ENCODE measurements at regions not wholly inside any gene's neighbourhood (a gene's known extent, or its start where the extent isn't known, plus 50 kb on each side); places are given as distances from the start of the nearest gene placed in this dataset.

- no peak for DNase-seq (ENCODE audit: low spot score)
These were observed 327.0 kb upstream of the NR5A2 start for GRCh38 chr1:199700551-199700950.

DNA sequence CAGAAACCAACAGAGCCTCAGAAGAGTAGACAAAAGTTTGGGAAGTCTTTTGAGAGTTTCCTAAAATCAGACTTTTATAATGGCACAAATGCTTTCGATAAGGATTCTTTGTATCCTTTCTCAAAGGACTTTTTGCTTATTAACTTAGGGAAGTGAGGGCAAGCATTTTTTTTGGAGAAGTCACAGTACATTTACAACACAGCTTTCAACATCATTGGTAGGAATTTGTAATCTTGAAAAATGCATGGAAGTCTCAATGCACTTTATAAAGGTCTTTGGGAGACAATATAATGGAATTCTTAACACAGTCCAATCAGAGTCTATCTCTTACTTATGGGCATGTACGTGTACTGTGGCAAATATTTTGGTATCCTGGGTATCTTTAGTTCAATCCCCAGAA lies 325.8 kb upstream of the NR5A2 start:
- no peak for DNase-seq (ENCODE audit: low spot score)

- no peak for DNase-seq (ENCODE audit: low spot score)
These were observed 323.3 kb upstream of the NR5A2 start for GRCh38 chr1:199704231-199704630.

- no peak for DNase-seq (ENCODE audit: low spot score)
These were observed 321.7 kb upstream of the NR5A2 start for GRCh38 chr1:199705825-199706224.

GRCh38 chr1:199706826-199707606 lies 320.5 kb upstream of the NR5A2 start:
- no peak for DNase-seq (ENCODE audit: low spot score)

DNA sequence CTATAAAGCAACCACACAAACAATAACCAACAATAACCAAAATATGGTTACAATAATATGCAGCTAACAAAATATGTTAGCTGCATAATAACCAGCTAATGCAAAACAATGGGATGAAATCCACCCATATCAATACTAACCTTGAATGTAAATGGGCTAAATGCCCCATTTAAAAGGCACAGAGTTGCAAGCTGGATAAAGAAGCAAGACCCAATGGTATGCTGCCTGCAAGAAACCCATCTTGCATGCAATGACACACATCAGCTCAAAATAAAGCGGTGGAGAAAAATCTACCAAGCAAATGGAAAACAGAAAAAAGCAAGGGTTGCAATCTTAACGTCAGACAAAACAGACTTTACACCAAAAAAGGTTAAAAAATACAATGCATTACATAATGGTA lies 316.5 kb upstream of the NR5A2 start:
- no peak for DNase-seq (ENCODE audit: low spot score)

DNA sequence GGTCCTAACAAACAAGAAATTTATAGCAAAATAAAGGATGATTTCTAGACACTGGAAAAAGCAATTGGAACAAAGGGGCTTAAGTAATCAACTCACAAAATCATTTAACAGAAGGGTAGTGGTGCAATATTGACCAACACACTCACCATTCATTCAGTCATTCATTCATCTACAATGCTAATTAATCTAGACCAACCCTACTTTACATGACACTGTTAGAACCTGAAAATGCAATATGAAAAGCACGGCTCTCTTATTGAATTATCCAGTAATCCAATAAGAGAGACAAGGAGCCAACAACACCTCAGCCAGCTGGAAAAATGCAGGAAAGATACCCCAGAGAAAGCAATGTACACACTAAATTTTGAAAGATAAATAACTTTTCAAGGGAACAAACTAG lies 310.8 kb upstream of the NR5A2 start:
- no peak for DNase-seq (ENCODE audit: low spot score)

DNA sequence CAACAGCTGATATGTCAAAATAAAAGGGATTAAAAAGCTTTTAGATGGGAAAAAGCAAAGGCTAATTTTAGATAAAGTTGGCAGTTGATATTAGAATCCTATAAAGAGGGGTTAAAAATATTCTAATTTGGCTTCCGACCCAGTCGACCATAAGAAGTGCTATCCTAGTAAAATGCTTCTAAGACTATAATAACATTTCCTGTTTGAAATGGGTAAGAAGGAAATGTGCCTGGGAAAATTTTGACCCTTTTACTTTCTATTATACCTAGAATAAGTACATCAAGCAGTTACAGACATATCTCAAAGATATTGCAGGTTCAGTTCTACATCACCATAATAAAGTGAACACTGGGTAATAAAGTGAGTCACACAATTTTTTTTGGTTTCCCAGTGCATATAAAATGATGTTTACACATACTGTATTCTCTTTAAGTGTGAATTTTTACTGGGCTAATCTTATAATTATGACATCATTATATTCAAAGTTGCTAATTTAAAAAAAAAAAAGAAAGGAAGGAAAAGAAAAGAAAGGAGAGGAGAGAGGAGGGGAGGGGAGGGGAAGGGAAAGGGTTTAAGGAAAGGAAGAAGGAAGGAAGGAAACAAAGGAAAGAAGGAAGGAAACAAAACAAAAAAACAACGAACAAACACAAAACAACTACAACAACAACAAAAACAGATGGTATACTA lies 308.2 kb upstream of the NR5A2 start:
- no peak for DNase-seq (ENCODE audit: low spot score)

DNA sequence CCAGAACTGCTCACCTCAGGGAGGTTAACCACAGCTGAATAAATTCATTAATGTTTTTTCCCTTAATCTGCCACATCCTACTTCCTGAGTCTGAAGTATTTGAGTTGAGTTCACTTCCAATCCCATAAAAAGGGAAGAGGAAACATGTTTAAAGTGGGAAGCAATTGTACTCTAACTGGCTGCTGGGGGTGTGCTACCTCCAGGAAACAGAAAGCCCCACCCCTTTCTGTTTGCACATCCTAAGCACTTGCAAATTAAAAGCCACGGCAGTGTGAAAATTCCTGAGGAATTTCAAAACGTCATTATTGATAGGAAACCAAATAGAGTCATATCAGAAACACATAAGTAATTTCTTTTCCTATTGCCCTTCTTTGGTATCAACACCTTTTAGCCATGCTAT lies 307.0 kb upstream of the NR5A2 start:
- no peak for DNase-seq (ENCODE audit: low spot score)

GRCh38 chr1:199721001-199721400 lies 306.5 kb upstream of the NR5A2 start:
- no peak for DNase-seq (ENCODE audit: low spot score)

- no peak for DNase-seq (ENCODE audit: low spot score)
These were observed 304.1 kb upstream of the NR5A2 start for GRCh38 chr1:199723250-199723956.

DNA sequence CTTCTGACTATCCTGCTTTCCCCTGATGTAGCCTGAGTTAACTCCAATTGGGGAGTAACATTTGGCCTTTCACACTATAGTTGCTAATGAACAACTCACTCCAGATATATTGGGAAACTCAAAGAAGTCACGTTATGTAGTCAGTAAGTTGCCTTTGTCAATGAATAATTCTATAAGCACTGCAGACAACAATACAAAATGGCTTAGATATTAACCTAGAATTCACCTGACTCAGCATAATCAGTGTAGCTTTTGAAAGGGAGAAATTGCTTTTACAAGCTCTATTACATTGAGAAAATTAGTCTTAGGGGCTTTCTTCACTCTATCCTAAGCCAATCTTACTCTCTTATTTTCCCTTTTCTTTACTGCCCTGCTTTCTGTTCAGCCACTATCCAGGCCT lies 303.5 kb upstream of the NR5A2 start:
- DNase-seq (ENCODE audit: low spot score): no peak

- no peak for DNase-seq (ENCODE audit: low spot score)
These were observed 302.4 kb upstream of the NR5A2 start for GRCh38 chr1:199725002-199725565.

- no peak for DNase-seq (ENCODE audit: low spot score)
These were observed 299.8 kb upstream of the NR5A2 start for GRCh38 chr1:199727682-199728081.

DNA sequence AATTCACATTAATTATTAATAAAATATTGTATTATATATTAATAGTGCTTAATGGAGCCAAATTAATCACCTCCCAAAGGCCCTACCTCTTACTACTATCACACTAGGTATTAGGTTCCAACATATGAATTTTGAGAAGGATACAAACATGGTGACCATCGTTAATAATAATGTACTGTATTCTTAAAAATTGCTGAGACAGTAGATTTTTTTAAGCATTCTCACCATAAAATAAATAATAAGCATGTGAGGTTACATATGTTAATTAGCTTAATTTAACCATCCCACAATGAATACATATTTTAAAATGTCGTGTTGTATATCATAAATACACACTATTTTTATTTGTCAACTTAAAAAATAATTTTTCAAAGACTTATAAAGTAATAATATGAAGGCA lies 299.2 kb upstream of the NR5A2 start:
- DNase-seq (ENCODE audit: low spot score): no peak

DNA sequence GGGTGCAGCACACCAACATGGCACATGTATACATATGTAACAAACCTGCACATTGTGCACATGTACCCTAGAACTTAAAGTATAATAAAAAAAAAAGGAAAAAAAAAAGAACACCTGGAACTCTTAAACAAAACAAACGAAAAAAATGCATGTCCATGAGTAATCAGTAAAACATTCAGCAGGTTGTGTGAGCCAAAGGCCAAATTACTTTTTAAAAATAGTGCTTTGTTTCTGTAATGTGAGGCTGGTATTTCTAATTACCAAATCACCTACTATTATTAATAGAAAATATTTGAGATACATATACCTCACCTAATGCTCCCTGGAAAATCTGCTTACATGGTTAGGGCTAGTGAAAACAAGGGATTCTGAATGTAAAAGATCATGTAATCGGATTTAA lies 294.4 kb upstream of the NR5A2 start:
- DNase-seq (ENCODE audit: low spot score): no peak

- no peak for DNase-seq (ENCODE audit: low spot score)
These were observed 293.3 kb upstream of the NR5A2 start for GRCh38 chr1:199734186-199734585.

DNA sequence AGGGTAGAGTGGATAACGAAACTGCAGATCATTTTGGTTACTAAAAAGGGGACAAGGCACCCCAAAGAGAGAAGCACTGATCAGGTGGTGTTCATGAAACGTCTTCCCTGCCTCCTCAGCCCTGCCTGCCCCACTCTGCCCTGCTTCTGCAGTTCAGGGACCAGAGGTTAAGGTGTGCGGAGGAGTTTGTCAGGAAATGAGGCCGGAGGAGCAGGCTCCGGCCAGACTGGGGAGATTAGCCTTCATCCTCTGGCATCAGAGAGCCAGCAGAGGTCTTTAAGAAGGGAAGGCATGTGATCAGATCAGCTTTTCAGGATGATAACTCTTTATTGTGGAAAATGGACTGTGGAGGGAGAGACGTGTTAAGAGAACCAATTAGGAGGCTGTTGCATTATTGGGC lies 291.9 kb upstream of the NR5A2 start:
- peak; percentile 14 for DNase-seq (ENCODE audit: low spot score)

- DNase-seq (ENCODE audit: low spot score): no peak
These were observed 290.9 kb upstream of the NR5A2 start for GRCh38 chr1:199736646-199737045.

DNA sequence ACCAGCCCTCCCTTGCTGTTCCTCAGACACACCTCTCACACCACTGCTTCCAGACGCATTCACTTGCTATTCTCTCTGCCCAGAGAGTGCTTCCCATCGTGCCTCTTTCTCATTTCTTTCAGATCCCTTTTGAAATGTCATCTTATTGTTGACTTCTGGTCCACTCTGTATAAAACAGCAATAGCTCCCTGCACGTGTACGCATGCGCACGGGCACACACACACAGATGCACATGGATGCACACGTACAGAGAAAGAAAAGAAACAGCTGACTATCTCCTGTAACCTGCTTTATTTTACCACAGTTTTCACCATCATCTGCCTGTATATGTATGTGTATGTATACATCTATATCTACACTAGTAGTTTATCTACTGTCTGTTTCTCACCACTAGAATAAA lies 285.9 kb upstream of the NR5A2 start:
- DNase-seq (ENCODE audit: low spot score): no peak

DNA sequence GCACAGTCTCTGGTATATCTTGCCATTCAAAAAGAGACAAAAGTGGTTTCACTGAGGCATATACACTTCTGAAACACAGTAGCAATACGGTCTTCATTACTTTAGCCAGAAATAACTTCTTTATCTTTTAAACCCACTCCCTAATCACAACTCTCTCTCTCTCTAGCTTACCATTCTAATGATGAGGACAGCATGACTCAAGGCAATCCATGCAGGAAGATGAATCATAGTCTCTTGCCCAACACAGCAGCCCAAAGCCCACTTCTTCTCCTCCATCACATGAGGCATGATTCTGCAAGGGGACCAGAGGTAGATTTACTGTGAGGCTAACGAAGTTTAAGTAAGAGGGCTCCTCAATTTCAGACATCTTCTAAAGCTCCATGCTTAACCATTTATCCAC lies 285.0 kb upstream of the NR5A2 start:
- no peak for DNase-seq (ENCODE audit: low spot score)

GRCh38 chr1:199743227-199743626 lies 284.3 kb upstream of the NR5A2 start:
- no peak for DNase-seq (ENCODE audit: low spot score)
